HepG2 (cell line): ENCODE measurements at regions not wholly inside any gene's neighbourhood (a gene's known extent, or its start where the extent isn't known, plus 50 kb on each side); places are given as distances from the start of the nearest gene placed in this dataset.

ENCODE experiments used
- ATAC-seq: fragments of 200-7000 bp; cut with Tn5 transposase; 3 replicates; pipeline ENCODE4 v1.9.1; 2020; ENCODE audit warnings: mild to moderate bottlenecking, moderate library complexity
- BruUV-seq: library from RNA; stranded (reverse); fragments of 400-500 nt; replicated peaks from 2 replicates; lab custom pipeline; 2021; lab: Mats Ljungman, UMichigan
- CTCF ChIA-PET: fragments of 300-600 bp; formaldehyde crosslinking; extraction: SDS; loops from one replicate; lab custom pipeline; 2021; ENCODE audit warnings: low total read pairs, inconsistent platforms, low intra/inter-chr PET ratio; lab: Yijun Ruan, JAX
- POLR2A ChIA-PET: fragments of 350-600 bp; sonication (Branson Sonifier 250); formaldehyde crosslinking; loops from one replicate; lab custom pipeline; 2020; ENCODE audit warnings: antibody characterized with exemption, inconsistent platforms; lab: Yijun Ruan, JAX
- DNase-seq: peaks from one replicate; pipeline ENCODE4 v3.0.0-alpha.2; 2015; ENCODE audit warnings: low spot score
- FAIRE-seq: peaks from 3 replicates; lab custom pipeline; 2011; peaks lifted over from hg19 to GRCh38; lab: Jason Lieb, UNC
- H2AFZ ChIP-seq: one replicate; pipeline ENCODE4 v1.6.1; 2011; ENCODE audit warnings: low read length, inconsistent platforms
- H3K27ac ChIP-seq: fragments of 300-600 bp; 3 replicates; pipeline ENCODE4 v1.8.0; 2011; ENCODE audit warnings: mixed run types, mild to moderate bottlenecking, mixed read lengths, low read length, inconsistent platforms; ENCODE audit not compliant: insufficient read depth; ENCODE audit errors: extremely low read length
- H3K27me3 ChIP-seq, 2 experiments: fragments of 200-600 bp in 1 of 2; 2 replicates in 1 of 2; 3 replicates in 1 of 2; pipeline versions ENCODE4 v1.6.0 to v1.8.0; 2011; ENCODE audit warnings: low read length in 2 of 2, mild to moderate bottlenecking in 2 of 2, moderate library complexity in 2 of 2, inconsistent platforms in 1 of 2; ENCODE audit not compliant: insufficient read depth in 2 of 2, control insufficient read depth in 1 of 2
- H3K36me3 ChIP-seq, 2 experiments: fragments of 200-600 bp in 1 of 2; replicated peaks in 1 of 2; 2 replicates in 1 of 2; 3 replicates in 1 of 2; pipeline versions ENCODE4 v1.5.1 to v1.8.0; 2011; ENCODE audit warnings: low read length in 2 of 2, inconsistent platforms in 1 of 2; ENCODE audit not compliant: insufficient read depth in 2 of 2, control insufficient read depth in 1 of 2
- H3K4me1 ChIP-seq: 2 replicates; pipeline ENCODE4 v1.5.1; 2012; ENCODE audit warnings: low read length, inconsistent platforms; ENCODE audit not compliant: insufficient read depth
- H3K4me2 ChIP-seq: 2 replicates; pipeline ENCODE4 v1.6.0; 2011; ENCODE audit warnings: low read depth, low read length, inconsistent platforms
- H3K4me3 ChIP-seq, 3 experiments: fragments of 200-600 bp in 1 of 3; sonication (generic), shearing (Covaris generic) in 1 of 3; replicated peaks in 1 of 3; 2 replicates each; pipeline ENCODE4 v1.5.1; 2011 to 2016; ENCODE audit warnings: low read length in 3 of 3, inconsistent platforms in 2 of 3, low read depth in 2 of 3, mild to moderate bottlenecking in 2 of 3, control low read depth in 1 of 3, mixed read lengths in 1 of 3; ENCODE audit not compliant: insufficient read depth in 1 of 3
- H3K79me2 ChIP-seq: one replicate; pipeline ENCODE4 v1.6.1; 2011; ENCODE audit warnings: low read length, inconsistent platforms; ENCODE audit not compliant: insufficient read depth
- H3K9ac ChIP-seq: 2 replicates; pipeline ENCODE4 v1.6.0; 2011; ENCODE audit warnings: mild to moderate bottlenecking, low read depth, low read length, inconsistent platforms; ENCODE audit not compliant: insufficient read depth
- H3K9me3 ChIP-seq: 2 replicates; pipeline ENCODE4 v1.5.1; 2012; ENCODE audit warnings: mild to moderate bottlenecking, low read length
- H4K20me1 ChIP-seq: 2 replicates; pipeline ENCODE4 v1.6.0; 2011; ENCODE audit warnings: inconsistent platforms, mild to moderate bottlenecking, low read length, moderate library complexity; ENCODE audit not compliant: insufficient read depth
- CC2D1A ChIP-seq: sonication (generic); formaldehyde crosslinking; IDR thresholded peaks from 2 replicates; pipeline ENCODE4 v1.8.1; 2023; ENCODE audit warnings: mild to moderate bottlenecking, missing genetic modification reagents
- CEBPG ChIP-seq: IDR thresholded peaks from 2 replicates; pipeline ENCODE4 v1.6.1; 2016
- FOSL2 ChIP-seq: sonication (generic); formaldehyde crosslinking; IDR thresholded peaks from 2 replicates; pipeline ENCODE4 v1.4.0; 2020; ENCODE audit warnings: missing genetic modification reagents
- HINFP ChIP-seq: sonication (generic); formaldehyde crosslinking; IDR thresholded peaks from 2 replicates; pipeline ENCODE4 v1.4.0; 2020; ENCODE audit warnings: low read depth, mild to moderate bottlenecking, missing genetic modification reagents
- IRF2 ChIP-seq: IDR thresholded peaks from 2 replicates; pipeline ENCODE4 v1.6.1; 2018; ENCODE audit warnings: missing genetic modification reagents, missing compliant biosample characterization
- MEF2D ChIP-seq: sonication (generic); formaldehyde crosslinking; IDR thresholded peaks from 2 replicates; pipeline ENCODE4 v1.5.1; 2020; ENCODE audit warnings: mild to moderate bottlenecking, missing genetic modification reagents
- NCOA1 ChIP-seq: sonication (generic); formaldehyde crosslinking; IDR thresholded peaks from 2 replicates; pipeline ENCODE4 v1.9.0; 2021; ENCODE audit warnings: missing genetic modification reagents
- NKX3-1 ChIP-seq: sonication (generic); formaldehyde crosslinking; IDR thresholded peaks from 2 replicates; pipeline ENCODE4 v1.5.0; 2020; ENCODE audit warnings: missing genetic modification reagents
- SP5 ChIP-seq: IDR thresholded peaks from 2 replicates; pipeline ENCODE4 v1.6.1; 2016; ENCODE audit warnings: low read depth, borderline replicate concordance
- TEAD3 ChIP-seq: optimal IDR thresholded peaks from 2 replicates; pipeline ENCODE3; 2016; ENCODE audit warnings: borderline replicate concordance
- TRAFD1 ChIP-seq: sonication (generic); formaldehyde crosslinking; IDR thresholded peaks from 2 replicates; pipeline ENCODE4 v1.5.1; 2020; ENCODE audit warnings: missing genetic modification reagents, mild to moderate bottlenecking, borderline replicate concordance
- ZNF256 ChIP-seq: sonication (generic); formaldehyde crosslinking; conservative IDR thresholded peaks from 2 replicates; pipeline ENCODE4 v1.4.0; 2020; ENCODE audit warnings: missing genetic modification reagents
- ZNF563 ChIP-seq: sonication (generic); formaldehyde crosslinking; IDR thresholded peaks from 2 replicates; pipeline ENCODE4 v1.8.0; 2022; ENCODE audit warnings: mild to moderate bottlenecking, moderate library complexity, missing genetic modification reagents
- ZNF670 ChIP-seq: sonication (generic); formaldehyde crosslinking; IDR thresholded peaks from 2 replicates; pipeline ENCODE4 v1.8.0; 2022; ENCODE audit warnings: mild to moderate bottlenecking, missing genetic modification reagents, borderline replicate concordance
- WGBS: methylation state at CpG from one replicate; pipeline ENCODE4 v1.1.6; 2017; ENCODE audit warnings: low lambda C conversion rate; 5-methylcytosine and 5-hydroxymethylcytosine counted together
- in situ Hi-C: cut with HindIII; loops from 2 replicates; pipeline ENCODE4 v1.10.0; 2017; ENCODE audit warnings: low pct_unique_long_range_greater_than_20kb; ENCODE audit not compliant: extremely low pct_ligation_motif_present
- intact Hi-C: fragments of 100-400 bp; cut with micrococcal nuclease; formaldehyde crosslinking; loops from one replicate; pipeline ENCODE4 v1.10.0; 2022; ENCODE audit not compliant: unreplicated experiment
- TF ChIP-seq, protein P1 (sequence below): fragments of 450-650 bp; IDR thresholded peaks from 2 replicates; pipeline ENCODE4 v1.6.1; 2017
- TF ChIP-seq, protein P2 (sequence below): sonication (generic); formaldehyde crosslinking; IDR thresholded peaks from 2 replicates; pipeline ENCODE4 v1.9.0; 2021; ENCODE audit warnings: missing genetic modification reagents, borderline replicate concordance

DNA sequence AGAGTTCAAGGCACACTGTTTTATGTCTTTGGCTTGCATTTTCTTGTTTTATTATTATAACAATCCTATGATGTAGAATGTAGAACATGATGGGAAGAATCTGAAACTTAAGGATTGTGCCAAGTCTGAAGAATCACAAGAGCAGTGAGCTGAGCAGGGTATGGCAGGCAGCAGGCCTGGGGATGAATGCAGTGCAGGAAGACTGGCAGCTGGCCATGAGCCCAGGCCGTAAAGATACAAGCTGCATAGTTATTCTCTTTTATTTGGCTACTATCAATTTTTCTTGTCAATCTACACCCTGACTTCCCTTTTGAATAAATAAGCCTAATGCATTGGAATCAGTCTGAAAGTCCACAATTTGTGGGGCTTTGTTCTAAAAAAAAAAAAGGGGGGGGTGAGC lies 89.6 kb upstream of the ARPP21 start:
- intact Hi-C loops: no loop called here
- in situ Hi-C loops: no loop called here
- POLR2A ChIA-PET: no interaction called here
- CTCF ChIA-PET: no interaction called here
- BruUV-seq: no TSS peak
- H3K9me3 ChIP-seq: no peaks in the 10 kb centered on the region
- H2AFZ ChIP-seq: no peak overlapping the region
- H3K27me3 ChIP-seq: no peaks in the 10 kb centered on the region
- 13% methylated on average over 1 of the region's 1 CpG for WGBS
- H3K36me3 ChIP-seq: no peaks in the 10 kb centered on the region
- DNase-seq (no peak), ATAC-seq (no peak), FAIRE-seq (no peak)
- no peak overlapping the region for H3K4me3 ChIP-seq
- no peak overlapping the region for H3K9ac ChIP-seq
- no peak for TF ChIP-seq CC2D1A (CRISPR knock-in tag)
- no peak for TF ChIP-seq IRF2 (CRISPR knock-in tag)
- TF ChIP-seq ZNF670 (CRISPR knock-in tag): no peak
- no peak for TF ChIP-seq ZNF256
- TF ChIP-seq CEBPG (CRISPR knock-in tag): no peak
- TF ChIP-seq ZNF563 (CRISPR knock-in tag): no peak
- TF ChIP-seq, protein P1, sequence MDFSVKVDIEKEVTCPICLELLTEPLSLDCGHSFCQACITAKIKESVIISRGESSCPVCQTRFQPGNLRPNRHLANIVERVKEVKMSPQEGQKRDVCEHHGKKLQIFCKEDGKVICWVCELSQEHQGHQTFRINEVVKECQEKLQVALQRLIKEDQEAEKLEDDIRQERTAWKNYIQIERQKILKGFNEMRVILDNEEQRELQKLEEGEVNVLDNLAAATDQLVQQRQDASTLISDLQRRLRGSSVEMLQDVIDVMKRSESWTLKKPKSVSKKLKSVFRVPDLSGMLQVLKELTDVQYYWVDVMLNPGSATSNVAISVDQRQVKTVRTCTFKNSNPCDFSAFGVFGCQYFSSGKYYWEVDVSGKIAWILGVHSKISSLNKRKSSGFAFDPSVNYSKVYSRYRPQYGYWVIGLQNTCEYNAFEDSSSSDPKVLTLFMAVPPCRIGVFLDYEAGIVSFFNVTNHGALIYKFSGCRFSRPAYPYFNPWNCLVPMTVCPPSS: no peak
- TF ChIP-seq, protein P2, sequence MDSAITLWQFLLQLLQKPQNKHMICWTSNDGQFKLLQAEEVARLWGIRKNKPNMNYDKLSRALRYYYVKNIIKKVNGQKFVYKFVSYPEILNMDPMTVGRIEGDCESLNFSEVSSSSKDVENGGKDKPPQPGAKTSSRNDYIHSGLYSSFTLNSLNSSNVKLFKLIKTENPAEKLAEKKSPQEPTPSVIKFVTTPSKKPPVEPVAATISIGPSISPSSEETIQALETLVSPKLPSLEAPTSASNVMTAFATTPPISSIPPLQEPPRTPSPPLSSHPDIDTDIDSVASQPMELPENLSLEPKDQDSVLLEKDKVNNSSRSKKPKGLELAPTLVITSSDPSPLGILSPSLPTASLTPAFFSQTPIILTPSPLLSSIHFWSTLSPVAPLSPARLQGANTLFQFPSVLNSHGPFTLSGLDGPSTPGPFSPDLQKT (CRISPR knock-in tag): no peak
- TF ChIP-seq FOSL2: no peak
- no peak for TF ChIP-seq TEAD3
- no peak for TF ChIP-seq NKX3-1 (CRISPR knock-in tag)
- TF ChIP-seq NCOA1 (CRISPR knock-in tag): no peak
- TF ChIP-seq TRAFD1 (CRISPR knock-in tag): no peak
- TF ChIP-seq HINFP (CRISPR knock-in tag): no peak
- TF ChIP-seq MEF2D: no peak
- TF ChIP-seq SP5 (CRISPR knock-in tag): no peak
- no peak overlapping the region for H3K27ac ChIP-seq
- no peaks in the 10 kb centered on the region for H3K4me1 ChIP-seq
- no peak overlapping the region for H3K4me2 ChIP-seq
- no peaks in the 10 kb centered on the region for H4K20me1 ChIP-seq
- H3K79me2 ChIP-seq: no peaks in the 10 kb centered on the region
